HepG2 (cell line): ENCODE measurements at regions not wholly inside any gene's neighbourhood (a gene's known extent, or its start where the extent isn't known, plus 50 kb on each side); places are given as distances from the start of the nearest gene placed in this dataset.

Source experiments
- ZNF563 ChIP-seq: sonication (generic); formaldehyde crosslinking; IDR thresholded peaks from 2 replicates; pipeline ENCODE4 v1.8.0; 2022; ENCODE audit warnings: mild to moderate bottlenecking, moderate library complexity, missing genetic modification reagents
- ZZZ3 ChIP-seq: sonication (generic); formaldehyde crosslinking; IDR thresholded peaks from 2 replicates; pipeline ENCODE4 v1.4.0; 2020; ENCODE audit warnings: missing genetic modification reagents, mild to moderate bottlenecking, borderline replicate concordance

DNA sequence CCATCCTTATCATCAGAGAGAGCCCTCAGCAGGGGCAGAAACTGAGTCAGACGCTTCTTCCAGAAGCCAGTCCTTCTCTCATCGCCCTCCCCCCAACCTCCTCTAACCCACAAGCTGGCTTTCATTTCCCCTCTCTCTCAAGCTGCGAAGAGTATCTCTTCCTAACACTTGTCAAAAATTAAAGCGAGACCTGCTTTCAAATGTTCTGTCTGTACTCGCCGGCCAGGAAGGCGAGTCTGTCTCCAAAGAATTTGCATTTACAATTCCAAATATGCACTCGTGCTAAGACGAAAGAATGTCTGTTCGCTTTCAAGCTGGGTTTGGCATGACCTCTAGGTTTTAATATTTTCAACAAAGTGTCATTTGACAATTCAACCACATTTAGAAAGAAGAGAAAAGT, 140.4 kb downstream of the RGS9 start (continued):
- TF ChIP-seq ZNF563 (CRISPR knock-in tag) (no peak), ZZZ3 (CRISPR knock-in tag) (no peak)
